Karpas-422 (cell line): ENCODE measurements at regions not wholly inside any gene's neighbourhood (a gene's known extent, or its start where the extent isn't known, plus 50 kb on each side); places are given as distances from the start of the nearest gene placed in this dataset.

Source experiments
- DNase-seq: peaks from one replicate; pipeline ENCODE4 v3.0.0-alpha.2; 2015
- H2AFZ ChIP-seq: fragments of 200-600 bp; sonication (generic); 2 replicates; pipeline ENCODE4 v1.6.1; 2014; ENCODE audit warnings: antibody characterized with exemption, low read length, mixed read lengths
- H3K27ac ChIP-seq: fragments of 200-600 bp; sonication (generic); 2 replicates; pipeline ENCODE4 v1.5.1; 2014; ENCODE audit warnings: mild to moderate bottlenecking, low read length, moderate library complexity
- H3K27me3 ChIP-seq: fragments of 200-600 bp; sonication (generic); 2 replicates; pipeline ENCODE4 v1.6.1; 2014; ENCODE audit warnings: low read length, mixed read lengths
- H3K36me3 ChIP-seq: fragments of 200-600 bp; sonication (generic); 2 replicates; pipeline ENCODE4 v1.6.1; 2014; ENCODE audit warnings: low read length, mixed read lengths; ENCODE audit not compliant: insufficient read depth
- H3K4me1 ChIP-seq: fragments of 200-600 bp; sonication (generic); 2 replicates; pipeline ENCODE4 v1.6.1; 2014; ENCODE audit warnings: mild to moderate bottlenecking, low read length, mixed read lengths
- H3K4me2 ChIP-seq: fragments of 200-600 bp; sonication (generic); 2 replicates; pipeline ENCODE4 v1.6.1; 2014; ENCODE audit warnings: low read length, low read depth, mild to moderate bottlenecking; ENCODE audit not compliant: poor library complexity, severe bottlenecking
- H3K4me3 ChIP-seq: fragments of 200-600 bp; sonication (generic); 2 replicates; pipeline ENCODE4 v1.5.1; 2014; ENCODE audit warnings: mild to moderate bottlenecking, antibody characterized with exemption, low read length, mixed read lengths
- H3K79me2 ChIP-seq: fragments of 200-600 bp; sonication (generic); 2 replicates; pipeline ENCODE4 v1.6.1; 2014; ENCODE audit warnings: mild to moderate bottlenecking, low read length, mixed read lengths
- H3K9ac ChIP-seq: fragments of 200-600 bp; sonication (generic); 2 replicates; pipeline ENCODE4 v1.6.0; 2014; ENCODE audit warnings: low read length
- H3K9me2 ChIP-seq: fragments of 200-600 bp; sonication (generic), shearing (Covaris generic); replicated peaks from 2 replicates; pipeline ENCODE4 v1.6.0; 2014; ENCODE audit warnings: mild to moderate bottlenecking, low read length, moderate library complexity; ENCODE audit not compliant: insufficient read depth
- H3K9me3 ChIP-seq: fragments of 300-700, 200-600 bp; sonication (generic); 2 replicates; pipeline ENCODE4 v1.6.1; 2014; ENCODE audit warnings: low read length, mixed read lengths
- H4K20me1 ChIP-seq: fragments of 200-600 bp; sonication (generic); 2 replicates; pipeline ENCODE4 v1.6.1; 2014; ENCODE audit warnings: mild to moderate bottlenecking, antibody characterized with exemption, low read length, low read depth; ENCODE audit not compliant: insufficient read depth

- Histone ChIP-seq H3K9me3 (peaks cover 19% of the 10 kb centered on the region), H3K79me2 (no peaks in the 10 kb centered on the region), H3K4me1 (no peaks in the 10 kb centered on the region), H3K27me3 (no peaks in the 10 kb centered on the region), H4K20me1 (no peaks in the 10 kb centered on the region), H3K36me3 (no peaks in the 10 kb centered on the region), H3K4me2 (no peak overlapping the region), H3K4me3 (no peak overlapping the region), H2AFZ (no peak overlapping the region), H3K9me2 (no peaks in the 10 kb centered on the region), H3K9ac (no peak overlapping the region), H3K27ac (no peak overlapping the region)
- DNase-seq: no peak
Measured at GRCh38 chr2:186101616-186102015, 363.0 kb downstream of the FSIP2 start.

DNA sequence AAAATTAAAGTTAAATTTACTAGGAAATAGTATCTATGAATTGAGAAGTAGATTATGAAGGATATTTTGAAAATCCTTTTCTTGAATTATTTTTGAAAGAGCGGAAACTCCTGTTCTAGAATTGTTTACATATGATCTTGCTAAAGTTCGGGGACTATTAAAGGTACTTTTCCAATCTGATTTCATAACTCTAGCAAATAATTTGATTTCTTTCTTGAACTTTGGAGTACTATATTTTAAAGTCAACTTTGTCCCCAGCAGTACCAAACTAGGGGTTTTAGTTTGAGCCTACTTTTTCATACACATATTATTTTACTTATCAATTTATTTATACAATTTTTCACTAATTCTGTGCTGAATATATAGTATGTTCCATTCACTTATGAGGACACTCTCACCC, 364.7 kb downstream of the FSIP2 start:
- H3K79me2 ChIP-seq: no peaks in the 10 kb centered on the region
- H3K9ac ChIP-seq: no peak overlapping the region
- H3K4me1 ChIP-seq: no peaks in the 10 kb centered on the region
- H4K20me1 ChIP-seq: no peaks in the 10 kb centered on the region
- H3K4me2 ChIP-seq: no peak overlapping the region
- H2AFZ ChIP-seq: no peak overlapping the region
- H3K36me3 ChIP-seq: 0 out of 2 replicates have a peak, but pooled peaks cover 3% of the 10 kb centered on the region
- DNase-seq: no peak
- peaks cover 25% of the 10 kb centered on the region for H3K9me3 ChIP-seq
- H3K27me3 ChIP-seq: no peaks in the 10 kb centered on the region
- no peaks in the 10 kb centered on the region for H3K9me2 ChIP-seq
- H3K27ac ChIP-seq: no peak overlapping the region
- H3K4me3 ChIP-seq: no peak overlapping the region

DNA sequence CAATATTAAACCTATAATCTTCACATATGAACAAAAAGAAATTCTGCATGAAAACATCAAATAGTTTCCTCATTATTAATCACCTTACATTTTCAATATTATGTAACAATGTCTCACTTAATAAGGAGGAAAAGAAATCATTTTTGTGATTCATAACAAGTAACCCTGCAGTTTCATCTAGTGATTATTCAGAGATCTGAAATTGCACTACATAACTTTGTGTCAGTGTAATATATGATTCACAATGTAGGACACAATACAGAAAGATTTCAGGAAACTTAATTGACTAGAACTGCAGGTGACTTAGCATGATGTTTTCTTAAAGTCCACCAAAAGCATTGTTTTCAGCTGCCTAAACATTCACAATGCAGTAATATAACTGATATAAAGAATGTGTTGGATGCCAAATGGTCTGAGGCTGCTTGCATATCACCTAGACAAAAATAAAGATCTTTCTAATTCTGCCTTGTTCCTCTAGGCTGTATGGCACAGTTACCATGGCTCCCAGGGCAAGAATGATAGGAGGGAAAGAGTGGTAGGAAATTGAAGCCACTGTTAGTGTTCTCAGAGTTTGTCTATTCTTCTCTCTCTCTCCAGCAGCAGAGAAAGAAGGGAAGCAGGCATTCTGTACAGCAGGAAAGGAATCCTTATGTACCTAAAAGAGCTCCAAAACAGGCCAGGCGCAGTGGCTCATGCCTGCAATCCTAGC, 366.6 kb downstream of the FSIP2 start:
- Histone ChIP-seq H4K20me1 (no peaks in the 10 kb centered on the region), H3K36me3 (0 out of 2 replicates have a peak, but pooled peaks cover 3% of the 10 kb centered on the region), H2AFZ (no peak overlapping the region), H3K4me3 (no peak overlapping the region), H3K9me3 (peaks cover 23% of the 10 kb centered on the region), H3K79me2 (no peaks in the 10 kb centered on the region), H3K4me1 (no peaks in the 10 kb centered on the region), H3K4me2 (no peak overlapping the region), H3K27ac (no peak overlapping the region), H3K9me2 (no peaks in the 10 kb centered on the region), H3K9ac (no peak overlapping the region), H3K27me3 (no peaks in the 10 kb centered on the region)
- DNase-seq: no peak

DNA sequence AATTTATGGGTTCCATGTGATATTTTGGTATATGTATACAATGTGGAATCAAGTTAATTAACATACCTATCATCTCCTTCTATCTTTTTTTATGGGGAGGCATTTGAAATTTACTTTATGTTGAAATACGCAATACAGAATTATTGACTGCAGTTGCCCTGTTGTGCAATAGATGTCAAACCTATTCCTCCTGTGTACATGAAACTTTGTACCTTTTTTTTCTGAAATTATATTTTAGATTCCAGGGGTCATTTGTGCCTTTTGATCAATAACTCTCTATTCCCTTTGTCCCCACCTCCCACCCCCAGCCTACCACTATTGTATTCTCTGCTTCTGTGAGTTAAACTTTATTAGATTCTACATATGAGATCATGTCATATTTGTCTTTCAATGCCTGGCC, 369.9 kb downstream of the FSIP2 start:
- no peak for DNase-seq
- Histone ChIP-seq H4K20me1 (no peaks in the 10 kb centered on the region), H3K9me3 (peaks cover 29% of the 10 kb centered on the region), H3K9me2 (no peaks in the 10 kb centered on the region), H3K27ac (no peak overlapping the region), H3K36me3 (0 out of 2 replicates have a peak, but pooled peaks cover 3% of the 10 kb centered on the region), H2AFZ (no peak overlapping the region), H3K4me2 (no peak overlapping the region), H3K4me3 (no peak overlapping the region), H3K79me2 (no peaks in the 10 kb centered on the region), H3K4me1 (no peaks in the 10 kb centered on the region), H3K9ac (no peak overlapping the region), H3K27me3 (no peaks in the 10 kb centered on the region)

DNA sequence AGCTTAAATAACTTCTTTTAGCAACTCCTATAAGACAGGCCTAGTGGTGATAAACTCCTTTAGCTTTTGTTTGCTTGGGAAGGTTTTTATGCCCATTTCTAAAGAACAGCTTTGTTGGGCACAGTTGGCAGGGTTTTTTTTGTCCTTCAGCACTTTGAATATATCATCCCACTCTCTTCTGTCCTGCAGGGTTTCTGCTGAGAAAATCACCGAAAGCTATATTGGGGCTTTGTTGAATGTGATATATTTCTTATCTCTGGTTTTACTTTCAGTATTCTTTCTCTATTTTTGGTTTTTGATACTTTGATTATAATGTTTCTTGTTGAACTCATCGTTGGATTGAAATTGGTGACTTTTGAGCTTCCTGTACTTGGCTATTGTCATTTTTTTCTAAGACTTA, 372.8 kb upstream of the ZC3H15 start:
- DNase-seq: no peak
- no peak overlapping the region for H3K4me2 ChIP-seq
- no peaks in the 10 kb centered on the region for H3K79me2 ChIP-seq
- H3K9me3 ChIP-seq: peaks cover 37% of the 10 kb centered on the region
- H3K9ac ChIP-seq: no peak overlapping the region
- no peaks in the 10 kb centered on the region for H3K9me2 ChIP-seq
- H3K4me1 ChIP-seq: no peaks in the 10 kb centered on the region
- no peaks in the 10 kb centered on the region for H4K20me1 ChIP-seq
- no peak overlapping the region for H3K27ac ChIP-seq
- H3K4me3 ChIP-seq: no peak overlapping the region
- H3K36me3 ChIP-seq: no peaks in the 10 kb centered on the region
- no peaks in the 10 kb centered on the region for H3K27me3 ChIP-seq
- H2AFZ ChIP-seq: no peak overlapping the region

- H3K4me1 ChIP-seq: no peaks in the 10 kb centered on the region
- no peak overlapping the region for H3K9ac ChIP-seq
- H3K27ac ChIP-seq: no peak overlapping the region
- H4K20me1 ChIP-seq: no peaks in the 10 kb centered on the region
- H3K27me3 ChIP-seq: no peaks in the 10 kb centered on the region
- no peak overlapping the region for H3K4me3 ChIP-seq
- H3K4me2 ChIP-seq: no peak overlapping the region
- no peaks in the 10 kb centered on the region for H3K36me3 ChIP-seq
- DNase-seq: no peak
- H3K9me2 ChIP-seq: no peaks in the 10 kb centered on the region
- H3K9me3 ChIP-seq: peaks cover 10% of the 10 kb centered on the region
- H2AFZ ChIP-seq: no peak overlapping the region
- H3K79me2 ChIP-seq: no peaks in the 10 kb centered on the region
Measured at GRCh38 chr2:186125156-186125555, 360.9 kb upstream of the ZC3H15 start.

- no peaks in the 10 kb centered on the region for H3K4me1 ChIP-seq
- peaks cover 11% of the 10 kb centered on the region for H3K9me3 ChIP-seq
- H2AFZ ChIP-seq: no peak overlapping the region
- DNase-seq: no peak
- H3K36me3 ChIP-seq: no peaks in the 10 kb centered on the region
- no peaks in the 10 kb centered on the region for H3K9me2 ChIP-seq
- no peaks in the 10 kb centered on the region for H3K79me2 ChIP-seq
- no peaks in the 10 kb centered on the region for H4K20me1 ChIP-seq
- no peak overlapping the region for H3K9ac ChIP-seq
- H3K4me3 ChIP-seq: no peak overlapping the region
- H3K27ac ChIP-seq: no peak overlapping the region
- H3K4me2 ChIP-seq: no peak overlapping the region
- no peaks in the 10 kb centered on the region for H3K27me3 ChIP-seq
Measured at GRCh38 chr2:186125625-186126024, 360.4 kb upstream of the ZC3H15 start.

DNA sequence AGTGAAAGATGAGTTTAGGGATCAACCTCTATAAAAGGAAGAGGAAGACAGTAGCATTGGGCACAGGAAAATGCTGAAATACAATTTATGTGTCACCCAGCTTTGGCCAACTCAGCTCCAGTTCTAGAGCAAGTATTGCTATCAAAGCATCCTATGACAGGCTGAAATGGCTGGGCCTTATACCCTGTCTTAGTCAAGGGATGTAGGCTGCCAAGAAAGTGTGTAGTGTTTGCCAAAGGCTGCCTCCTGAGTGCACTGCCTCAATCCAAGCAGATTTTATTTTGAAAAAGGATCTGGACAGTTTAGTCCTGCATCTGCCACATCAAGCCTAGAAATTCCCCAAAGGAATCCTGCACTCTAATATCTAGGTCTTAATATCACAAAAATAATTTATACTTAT, 359.9 kb upstream of the ZC3H15 start:
- H3K4me1 ChIP-seq: no peaks in the 10 kb centered on the region
- no peaks in the 10 kb centered on the region for H4K20me1 ChIP-seq
- no peaks in the 10 kb centered on the region for H3K9me2 ChIP-seq
- no peak overlapping the region for H3K4me2 ChIP-seq
- H2AFZ ChIP-seq: no peak overlapping the region
- no peaks in the 10 kb centered on the region for H3K27me3 ChIP-seq
- no peaks in the 10 kb centered on the region for H3K36me3 ChIP-seq
- no peak overlapping the region for H3K27ac ChIP-seq
- DNase-seq: no peak
- H3K4me3 ChIP-seq: no peak overlapping the region
- H3K79me2 ChIP-seq: no peaks in the 10 kb centered on the region
- H3K9me3 ChIP-seq: peaks cover 13% of the 10 kb centered on the region
- no peak overlapping the region for H3K9ac ChIP-seq
